Vagina (tissue), 2 donors: ENCODE measurements at regions not wholly inside any gene's neighbourhood (a gene's known extent, or its start where the extent isn't known, plus 50 kb on each side); places are given as distances from the start of the nearest gene placed in this dataset.

ENCODE experiments used
- CTCF ChIP-seq, 3 experiments: fragments of 450-650 bp in 2 of 3; fragments of 200-600 bp in 1 of 3; sonication (generic) in 1 of 3; IDR thresholded peaks; one replicate each; pipeline ENCODE4 v1.5.1; 2017 to 2019; ENCODE audit warnings: antibody characterized with exemption in 3 of 3, mild to moderate bottlenecking in 2 of 3, moderate library complexity in 2 of 3
- POLR2AphosphoS5 ChIP-seq, 2 donors: sonication (generic); formaldehyde crosslinking; IDR thresholded peaks; one replicate each; pipeline ENCODE4 v1.9.0; 2017; ENCODE audit warnings: antibody characterized with exemption in 2 of 2, mild to moderate bottlenecking in 2 of 2, low read depth in 1 of 2; ENCODE audit not compliant: insufficient read depth in 1 of 2

- no peak for TF ChIP-seq POLR2AphosphoS5 (IDR thresholded peaks at IDR 0.05; ENCODE audit: insufficient read depth in 1 of 2, low read depth in 1 of 2)
- no peak for TF ChIP-seq CTCF (IDR thresholded peaks at IDR 0.05)
These were observed 182.1 kb downstream of the MOSPD2 start for GRCh38 chrX:15055146-15055930.
